GM12878 (cell line): ENCODE measurements at regions not wholly inside any gene's neighbourhood (a gene's known extent, or its start where the extent isn't known, plus 50 kb on each side); places are given as distances from the start of the nearest gene placed in this dataset.

ENCODE experiments used
- ATAC-seq: fragments of 200-7000 bp; cut with Tn5 transposase; 3 replicates; pipeline ENCODE4 v1.9.1; 2020; ENCODE audit warnings: mild to moderate bottlenecking, moderate library complexity
- BruUV-seq: library from RNA; stranded (reverse); fragments of 400-500 nt; replicated peaks from 2 replicates; lab custom pipeline; 2021; lab: Mats Ljungman, UMichigan
- CTCF ChIA-PET: fragments of 300-600 bp; sonication (Branson Sonifier 250); formaldehyde crosslinking; extraction: SDS; loops from one replicate; lab custom pipeline; 2021; ENCODE audit warnings: inconsistent platforms; lab: Yijun Ruan, JAX
- POLR2A ChIA-PET: fragments of 350-600 bp; formaldehyde crosslinking; extraction: SDS; loops from one replicate; lab custom pipeline; 2021; ENCODE audit warnings: inconsistent platforms; lab: Charles Lee
- RAD21 ChIA-PET: fragments of 300-600 bp; sonication (Branson Sonifier 250); formaldehyde crosslinking; loops from one replicate; lab custom pipeline; 2023; ENCODE audit warnings: antibody characterized with exemption; ENCODE audit not compliant: unreplicated experiment; lab: Charles Lee
- SMC1A ChIA-PET: fragments of 300-600 bp; sonication (Branson Sonifier 250); formaldehyde crosslinking; loops from one replicate; lab custom pipeline; 2023; ENCODE audit not compliant: unreplicated experiment, uncharacterized antibody; lab: Charles Lee
- DNase-seq: peaks from one replicate; pipeline ENCODE4 v3.0.0-alpha.2; 2011; ENCODE audit warnings: low read depth, low spot score
- FAIRE-seq: peaks from 3 replicates; lab custom pipeline; 2011; peaks lifted over from hg19 to GRCh38; lab: Jason Lieb, UNC
- H2AFZ ChIP-seq: 2 replicates; pipeline ENCODE4 v1.6.0; 2011; ENCODE audit warnings: low read depth, low read length, control low read depth; ENCODE audit not compliant: control insufficient read depth
- H3K27ac ChIP-seq: 2 replicates; pipeline ENCODE4 v1.5.1; 2011; ENCODE audit warnings: control low read depth; ENCODE audit not compliant: control insufficient read depth, insufficient read depth
- H3K27me3 ChIP-seq, 2 experiments: replicated peaks in 1 of 2; 2 replicates each; pipeline versions ENCODE4 v1.6.0 to v1.6.1; 2011; ENCODE audit warnings: low read length in 1 of 2; ENCODE audit not compliant: control insufficient read depth in 2 of 2, insufficient read depth in 2 of 2
- H3K36me3 ChIP-seq, 2 experiments: 2 replicates each; pipeline ENCODE4 v1.5.1; 2011; ENCODE audit warnings: low read length in 1 of 2; ENCODE audit not compliant: control insufficient read depth in 2 of 2, insufficient read depth in 2 of 2
- H3K4me1 ChIP-seq: 2 replicates; pipeline ENCODE4 v1.6.1; 2011; ENCODE audit warnings: mild to moderate bottlenecking, low read length, moderate library complexity, mixed read lengths; ENCODE audit not compliant: control insufficient read depth, insufficient read depth
- H3K4me2 ChIP-seq: 2 replicates; pipeline ENCODE4 v1.6.0; 2011; ENCODE audit warnings: control low read depth; ENCODE audit not compliant: control insufficient read depth, insufficient read depth
- H3K4me3 ChIP-seq: fragments of 200-600 bp; sonication (generic); 2 replicates; pipeline ENCODE4 v1.5.1; 2016
- H3K79me2 ChIP-seq: 2 replicates; pipeline ENCODE4 v1.6.0; 2011; ENCODE audit warnings: low read length; ENCODE audit not compliant: control insufficient read depth, insufficient read depth
- H3K9ac ChIP-seq: 2 replicates; pipeline ENCODE4 v1.8.0; 2011; ENCODE audit warnings: low read length, control low read depth, mixed read lengths; ENCODE audit not compliant: control insufficient read depth, insufficient read depth
- H3K9me3 ChIP-seq: replicated peaks from 3 replicates; pipeline ENCODE4 v1.5.1; 2011; ENCODE audit warnings: mild to moderate bottlenecking, low read length; ENCODE audit not compliant: control insufficient read depth, insufficient read depth
- H4K20me1 ChIP-seq: 2 replicates; pipeline ENCODE4 v1.6.0; 2011; ENCODE audit not compliant: control insufficient read depth, insufficient read depth
- ATF7 ChIP-seq: fragments of 450-650 bp; IDR thresholded peaks from 2 replicates; pipeline ENCODE4 v1.6.1; 2016; ENCODE audit warnings: low read depth, mild to moderate bottlenecking
- BACH1 ChIP-seq: fragments of 450-650 bp; IDR thresholded peaks from 2 replicates; pipeline ENCODE4 v1.6.1; 2017; ENCODE audit warnings: mild to moderate bottlenecking, borderline replicate concordance
- BHLHE40 ChIP-seq, 2 experiments: fragments of 450-650 bp in 1 of 2; IDR thresholded peaks; 2 replicates each; pipeline ENCODE4 v1.6.1; 2011 to 2017; ENCODE audit warnings: low read depth in 2 of 2, borderline replicate concordance in 1 of 2, improper control_type of control experiment in 1 of 2, low read length in 1 of 2, mild to moderate bottlenecking in 1 of 2
- CHD2 ChIP-seq: IDR thresholded peaks from 2 replicates; pipeline ENCODE4 v1.6.1; 2011; ENCODE audit warnings: low read depth, low read length, improper control_type of control experiment, borderline replicate concordance
- EED ChIP-seq: sonication (generic); IDR thresholded peaks from 2 replicates; pipeline ENCODE4 v1.6.1; 2016; ENCODE audit warnings: antibody characterized with exemption, low read depth
- HDAC2 ChIP-seq: fragments of 200-600 bp; sonication (generic); IDR thresholded peaks from 2 replicates; pipeline ENCODE4 v1.6.1; 2017
- IRF4 ChIP-seq: IDR thresholded peaks from 2 replicates; pipeline ENCODE4 v1.6.1; 2011; ENCODE audit warnings: low read depth, low read length
- JUNB ChIP-seq: IDR thresholded peaks from 2 replicates; pipeline ENCODE4 v1.6.1; 2016; ENCODE audit warnings: antibody characterized with exemption, mild to moderate bottlenecking
- KLF5 ChIP-seq: fragments of 450-650 bp; IDR thresholded peaks from 2 replicates; pipeline ENCODE4 v1.6.1; 2014; ENCODE audit warnings: mild to moderate bottlenecking; ENCODE audit not compliant: partially characterized antibody
- NR2C1 ChIP-seq: fragments of 450-650 bp; IDR thresholded peaks from 2 replicates; pipeline ENCODE4 v1.6.1; 2017; ENCODE audit warnings: antibody characterized with exemption, mild to moderate bottlenecking, moderate library complexity
- PKNOX1 ChIP-seq: fragments of 450-650 bp; IDR thresholded peaks from 2 replicates; pipeline ENCODE4 v1.6.1; 2016; ENCODE audit warnings: mild to moderate bottlenecking
- RAD51 ChIP-seq: fragments of 450-650 bp; IDR thresholded peaks from 2 replicates; pipeline ENCODE4 v1.6.1; 2016; ENCODE audit warnings: moderate library complexity, mild to moderate bottlenecking, inconsistent platforms
- RBBP5 ChIP-seq: fragments of 200-600 bp; sonication (generic); conservative IDR thresholded peaks from 2 replicates; pipeline ENCODE4 v1.6.1; 2016
- SMARCA5 ChIP-seq: fragments of 450-650 bp; IDR thresholded peaks from 2 replicates; pipeline ENCODE4 v1.6.1; 2017; ENCODE audit warnings: mild to moderate bottlenecking
- SPI1 ChIP-seq: IDR thresholded peaks from 2 replicates; pipeline ENCODE4 v1.6.1; 2011; ENCODE audit warnings: low read depth, mild to moderate bottlenecking, low read length, moderate library complexity, borderline replicate concordance; ENCODE audit not compliant: insufficient read depth
- STAT1 ChIP-seq: fragments of 450-650 bp; conservative IDR thresholded peaks from 2 replicates; pipeline ENCODE4 v1.6.1; 2014; ENCODE audit warnings: antibody characterized with exemption, mild to moderate bottlenecking
- ZBTB11 ChIP-seq: fragments of 450-650 bp; formaldehyde crosslinking; IDR thresholded peaks from 2 replicates; pipeline ENCODE4 v1.5.0; 2022; ENCODE audit warnings: mild to moderate bottlenecking, missing genetic modification characterization
- ZNF24 ChIP-seq: fragments of 450-650 bp; IDR thresholded peaks from 2 replicates; pipeline ENCODE4 v1.6.1; 2017; ENCODE audit warnings: antibody characterized with exemption, mild to moderate bottlenecking
- WGBS: methylation state at CpG from one replicate; pipeline ENCODE4 v1.1.6; 2016; ENCODE audit warnings: low lambda C conversion rate; ENCODE audit not compliant: insufficient replicate concordance, insufficient coverage; ENCODE audit errors: missing lambda C conversion rate; 5-methylcytosine and 5-hydroxymethylcytosine counted together
- in situ Hi-C: fragments of 300-500 bp; cut with MboI; formaldehyde crosslinking; loops from 9 replicates; pipeline ENCODE4 v1.14.3; 2018; ENCODE audit warnings: mixed read lengths
- intact Hi-C: fragments of 100-400 bp; cut with micrococcal nuclease; formaldehyde crosslinking; loops from one replicate; pipeline ENCODE4 v1.14.2; 2022; ENCODE audit not compliant: unreplicated experiment

- no peak for TF ChIP-seq BHLHE40 (IDR thresholded peaks at IDR 0.05; ENCODE audit: borderline replicate concordance in 1 of 2, low read depth in 2 of 2, low read length in 1 of 2)
- TF ChIP-seq IRF4 = no peak
These were observed 143.8 kb upstream of the ZNF507 start (continued) for GRCh38 chr19:32201636-32202051.

GRCh38 chr19:32202244-32202643, 143.2 kb upstream of the ZNF507 start:
- SMC1A ChIA-PET = no interaction called here
- WGBS = 12% methylated on average over 5 of the region's 5 CpGs
- no peak for DNase-seq
- RAD21 ChIA-PET = no interaction called here
- in situ Hi-C loops (no loop called here), intact Hi-C loops (no loop called here)
- Histone ChIP-seq H3K36me3 (no peaks in the 10 kb centered on the region), H4K20me1 (no peaks in the 10 kb centered on the region), H3K4me2 (no peak overlapping the region), H3K9ac (no peak overlapping the region), H3K79me2 (no peaks in the 10 kb centered on the region), H2AFZ (no peak overlapping the region), H3K4me3 (no peak overlapping the region), H3K9me3 (no peaks in the 10 kb centered on the region; the same call in 2 of the 3 replicates), H3K27ac (no peak overlapping the region), H3K27me3 (no peaks in the 10 kb centered on the region), H3K4me1 (no peaks in the 10 kb centered on the region)
- CTCF ChIA-PET = no interaction called here
- POLR2A ChIA-PET = no interaction called here
- no peak for FAIRE-seq
- ATAC-seq = no peak
- no TSS peak for BruUV-seq
- no peak for TF ChIP-seq PKNOX1
- no peak for TF ChIP-seq RAD51
- no peak for TF ChIP-seq ATF7
- TF ChIP-seq EED = no peak
- TF ChIP-seq RBBP5 = no peak
- no peak for TF ChIP-seq ZNF24
- TF ChIP-seq NR2C1 = no peak
- TF ChIP-seq JUNB = no peak
- TF ChIP-seq STAT1 = no peak
- no peak for TF ChIP-seq BACH1
- no peak for TF ChIP-seq SPI1
- no peak for TF ChIP-seq HDAC2
- TF ChIP-seq ZBTB11 (CRISPR knock-in tag) = no peak
- no peak for TF ChIP-seq KLF5
- no peak for TF ChIP-seq SMARCA5
- no peak for TF ChIP-seq CHD2
